Endodermal cell (in vitro differentiated cells): ENCODE measurements at regions not wholly inside any gene's neighbourhood (a gene's known extent, or its start where the extent isn't known, plus 50 kb on each side); places are given as distances from the start of the nearest gene placed in this dataset.

ENCODE experiments used
- DNase-seq: peaks from one replicate; pipeline ENCODE4 v3.0.0-alpha.2; 2017
- H3K27ac ChIP-seq: 2 replicates; pipeline ENCODE4 v1.5.1; 2013; ENCODE audit warnings: mild to moderate bottlenecking, low read depth, low read length, moderate library complexity
- H3K27me3 ChIP-seq: 2 replicates; pipeline ENCODE4 v1.6.1; 2013; ENCODE audit warnings: mild to moderate bottlenecking, low read length, moderate library complexity; ENCODE audit not compliant: insufficient read depth, control insufficient read depth, poor library complexity, severe bottlenecking
- H3K36me3 ChIP-seq: 2 replicates; pipeline ENCODE4 v1.7.0; 2013; ENCODE audit warnings: mild to moderate bottlenecking, low read length, moderate library complexity; ENCODE audit not compliant: control insufficient read depth, insufficient read depth
- H3K4me1 ChIP-seq: one replicate; pipeline ENCODE4 v1.7.0; 2013; ENCODE audit warnings: low read length; ENCODE audit not compliant: control insufficient read depth, insufficient read depth
- H3K4me3 ChIP-seq: 2 replicates; pipeline ENCODE4 v1.5.1; 2013; ENCODE audit warnings: mild to moderate bottlenecking, low read length, moderate library complexity
- H3K9ac ChIP-seq: 2 replicates; pipeline ENCODE4 v1.6.1; 2013; ENCODE audit warnings: mild to moderate bottlenecking, low read length, moderate library complexity; ENCODE audit not compliant: poor library complexity, severe bottlenecking; ENCODE audit errors: extremely low read depth
- H3K9me3 ChIP-seq: 2 replicates; pipeline ENCODE4 v1.6.1; 2013; ENCODE audit warnings: mild to moderate bottlenecking, low read length, moderate library complexity; ENCODE audit not compliant: control insufficient read depth
- H3K27ac Mint-ChIP-seq: 2 replicates; pipeline ENCODE4 v1.8.0; 2020; ENCODE audit warnings: mixed read lengths
- H3K27me3 Mint-ChIP-seq: 2 replicates; pipeline ENCODE4 v1.8.0; 2021; ENCODE audit warnings: mild to moderate bottlenecking, mixed read lengths; ENCODE audit not compliant: insufficient read depth
- H3K36me3 Mint-ChIP-seq: 2 replicates; pipeline ENCODE4 v1.8.0; 2020; ENCODE audit warnings: low read depth, mixed read lengths
- H3K4me1 Mint-ChIP-seq: 2 replicates; pipeline ENCODE4 v1.8.0; 2020; ENCODE audit warnings: mixed read lengths
- H3K4me3 Mint-ChIP-seq: 2 replicates; pipeline ENCODE4 v1.8.0; 2020; ENCODE audit warnings: mild to moderate bottlenecking, moderate library complexity, mixed read lengths
- H3K9me3 Mint-ChIP-seq: 2 replicates; pipeline ENCODE4 v1.8.0; 2020; ENCODE audit warnings: mild to moderate bottlenecking, mixed read lengths
- whole genome bisulfite sequencing, 2 experiments: methylation state at CpG; one replicate each; pipeline versions ENCODE4 v1.1.5 to v1.1.7; 2013; ENCODE audit warnings: missing lambda C conversion rate in 2 of 2, mixed read lengths in 1 of 2; ENCODE audit not compliant: insufficient coverage in 1 of 2, insufficient read length in 1 of 2; 5-methylcytosine and 5-hydroxymethylcytosine counted together
- TF ChIP-seq, protein P1 (sequence below): fragments of 200-600 bp; sonication (generic); conservative IDR thresholded peaks from 2 replicates; pipeline ENCODE4 v1.5.0; 2021; ENCODE audit warnings: antibody characterized with exemption, mild to moderate bottlenecking

DNA sequence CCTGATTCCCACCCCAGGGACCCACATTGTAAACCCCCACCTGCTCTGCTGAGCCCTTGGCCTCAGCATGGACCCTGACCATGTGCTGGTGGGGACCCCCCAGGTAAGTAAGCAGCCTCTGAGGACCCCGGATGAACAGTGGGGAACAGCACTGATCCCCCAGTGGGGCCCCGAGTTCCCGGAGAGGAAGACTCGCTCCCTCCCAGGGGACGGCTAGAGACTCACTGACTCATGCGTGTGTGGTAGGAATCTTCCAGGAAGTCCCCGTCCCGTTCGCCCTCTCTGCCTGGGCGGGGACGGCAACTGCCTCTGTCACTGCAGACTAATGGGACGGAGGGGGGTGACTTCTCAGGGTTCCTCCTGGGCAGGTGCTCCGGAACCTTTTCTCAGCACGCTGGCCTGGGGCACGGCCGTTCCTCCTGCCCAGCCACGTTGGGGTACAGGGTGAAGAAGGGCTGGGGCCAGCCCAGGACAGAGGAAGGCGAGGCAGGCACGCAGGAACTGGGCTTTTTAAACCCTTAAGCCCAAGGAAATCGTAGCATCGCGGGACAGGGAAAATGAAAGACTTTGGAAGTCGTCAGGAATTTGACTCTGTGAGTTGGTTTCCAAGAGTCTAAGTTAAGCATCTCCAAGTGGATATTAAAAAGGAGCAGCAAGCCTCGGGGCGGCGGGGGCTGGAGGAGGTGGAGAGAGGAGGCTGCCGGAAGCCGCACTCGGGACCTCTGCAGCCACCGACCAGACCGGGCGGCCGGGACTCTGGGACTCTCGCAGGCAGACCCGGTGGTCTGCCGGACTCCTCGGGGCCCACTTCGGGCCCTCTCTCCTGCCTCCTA, 178.7 kb downstream of the SEC14L1 start:
- TF ChIP-seq, protein P1, sequence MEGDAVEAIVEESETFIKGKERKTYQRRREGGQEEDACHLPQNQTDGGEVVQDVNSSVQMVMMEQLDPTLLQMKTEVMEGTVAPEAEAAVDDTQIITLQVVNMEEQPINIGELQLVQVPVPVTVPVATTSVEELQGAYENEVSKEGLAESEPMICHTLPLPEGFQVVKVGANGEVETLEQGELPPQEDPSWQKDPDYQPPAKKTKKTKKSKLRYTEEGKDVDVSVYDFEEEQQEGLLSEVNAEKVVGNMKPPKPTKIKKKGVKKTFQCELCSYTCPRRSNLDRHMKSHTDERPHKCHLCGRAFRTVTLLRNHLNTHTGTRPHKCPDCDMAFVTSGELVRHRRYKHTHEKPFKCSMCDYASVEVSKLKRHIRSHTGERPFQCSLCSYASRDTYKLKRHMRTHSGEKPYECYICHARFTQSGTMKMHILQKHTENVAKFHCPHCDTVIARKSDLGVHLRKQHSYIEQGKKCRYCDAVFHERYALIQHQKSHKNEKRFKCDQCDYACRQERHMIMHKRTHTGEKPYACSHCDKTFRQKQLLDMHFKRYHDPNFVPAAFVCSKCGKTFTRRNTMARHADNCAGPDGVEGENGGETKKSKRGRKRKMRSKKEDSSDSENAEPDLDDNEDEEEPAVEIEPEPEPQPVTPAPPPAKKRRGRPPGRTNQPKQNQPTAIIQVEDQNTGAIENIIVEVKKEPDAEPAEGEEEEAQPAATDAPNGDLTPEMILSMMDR, result no peak
- Mint-ChIP-seq H3K9me3 (no peaks in the 10 kb centered on the region), H3K4me1 (peaks cover 17% of the 10 kb centered on the region), H3K36me3 (peaks cover 1% of the 10 kb centered on the region), H3K27me3 (no peaks in the 10 kb centered on the region), H3K4me3 (no peak overlapping the region), H3K27ac (peak overlapping the region; percentile 30)
- H3K36me3 ChIP-seq, result no peaks in the 10 kb centered on the region
- no peaks in the 10 kb centered on the region for H3K27me3 ChIP-seq
- peak overlapping the region; percentile 36 for H3K27ac ChIP-seq
- H3K9me3 ChIP-seq, result no peaks in the 10 kb centered on the region
- H3K4me3 ChIP-seq, result no peak overlapping the region
- H3K4me1 ChIP-seq, result no peaks in the 10 kb centered on the region
- peak; percentile 86 for DNase-seq
- 59 to 75% methylated on average over 31 to 38 of the region's 38 CpGs for WGBS, 2 experiments
- H3K9ac ChIP-seq, result no peak overlapping the region

DNA sequence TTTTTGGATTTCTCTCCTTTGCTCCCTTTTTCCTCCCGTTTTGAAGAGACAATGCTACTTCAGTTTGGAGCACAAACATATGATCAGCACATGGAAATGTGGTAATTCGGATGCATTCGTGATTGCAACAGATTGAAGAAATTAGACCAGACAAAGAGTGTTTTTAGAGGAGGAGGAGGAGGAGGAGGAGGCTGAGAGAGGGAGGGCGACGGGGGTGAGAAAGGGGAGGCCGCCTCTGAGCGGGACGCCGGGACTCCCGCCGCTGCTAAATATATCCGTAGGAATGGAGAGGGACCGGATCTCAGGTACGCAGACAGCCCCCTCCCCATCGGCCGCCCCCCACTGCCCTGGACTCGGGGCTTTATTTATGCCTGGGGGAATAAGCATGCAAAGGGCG, 179.3 kb downstream of the SEC14L1 start:
- Histone ChIP-seq H3K9ac (no peak overlapping the region), H3K4me3 (no peak overlapping the region), H3K27ac (peak overlapping the region; percentile 36), H3K4me1 (no peaks in the 10 kb centered on the region), H3K27me3 (no peaks in the 10 kb centered on the region), H3K36me3 (no peaks in the 10 kb centered on the region), H3K9me3 (no peaks in the 10 kb centered on the region)
- Mint-ChIP-seq H3K4me3 (no peak overlapping the region), H3K9me3 (no peaks in the 10 kb centered on the region), H3K4me1 (peaks cover 17% of the 10 kb centered on the region), H3K27me3 (no peaks in the 10 kb centered on the region), H3K36me3 (peaks cover 1% of the 10 kb centered on the region), H3K27ac (no peak overlapping the region)
- TF ChIP-seq, protein P1, result no peak
- WGBS, 2 experiments, result 65 to 85% methylated on average over 18 of the region's 18 CpGs
- DNase-seq, result peak; percentile 45

DNA sequence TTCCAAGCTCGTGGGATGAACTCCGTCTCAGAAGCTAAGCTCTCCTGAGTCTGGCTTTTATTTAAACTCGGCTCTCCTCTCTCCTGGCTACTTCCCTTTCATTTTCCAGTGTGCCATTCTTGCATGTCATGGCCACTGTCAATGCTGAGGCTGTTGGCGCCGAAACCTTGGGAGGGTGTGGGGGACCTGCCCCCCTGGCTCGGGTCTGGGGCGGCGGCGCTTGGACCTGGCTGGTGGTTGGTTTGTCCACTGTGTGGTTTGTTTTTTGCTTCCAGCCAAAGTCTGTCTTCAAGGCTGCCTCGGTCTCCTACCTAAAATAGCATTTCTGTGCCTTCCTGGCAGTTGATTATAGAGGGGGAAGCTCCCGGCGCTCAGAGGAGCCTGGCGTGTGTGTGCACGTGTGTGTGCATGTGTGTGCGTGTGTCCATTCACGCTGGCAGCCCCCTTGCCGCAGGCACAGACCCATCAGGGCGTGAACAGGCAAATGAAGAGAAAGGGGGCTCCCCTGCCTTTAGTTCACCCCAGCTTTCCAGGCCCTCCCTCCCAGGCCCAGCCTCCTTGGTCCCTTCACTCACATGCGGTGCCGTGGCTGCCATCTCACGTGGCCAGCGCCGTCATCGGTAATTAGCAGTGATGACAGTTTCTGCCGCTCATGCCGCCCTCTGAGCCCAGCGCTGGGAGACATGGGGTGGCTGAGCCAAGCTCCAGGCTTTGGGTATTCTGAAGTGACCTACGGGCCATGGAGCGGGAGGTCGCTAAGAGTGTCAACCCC, 179.9 kb downstream of the SEC14L1 start:
- whole genome bisulfite sequencing, 2 experiments, result 93 to 94% methylated on average over 18 to 30 of the region's 30 CpGs
- no peak overlapping the region for H3K4me3 ChIP-seq
- H3K9me3 ChIP-seq, result no peaks in the 10 kb centered on the region
- no peaks in the 10 kb centered on the region for H3K36me3 ChIP-seq
- H3K4me1 Mint-ChIP-seq, result peaks cover 15% of the 10 kb centered on the region
- H3K4me1 ChIP-seq, result no peaks in the 10 kb centered on the region
- H3K9me3 Mint-ChIP-seq, result no peaks in the 10 kb centered on the region
- peak; percentile 45 for DNase-seq
- no peaks in the 10 kb centered on the region for H3K27me3 Mint-ChIP-seq
- H3K27ac ChIP-seq, result no peak overlapping the region
- H3K9ac ChIP-seq, result no peak overlapping the region
- peaks cover 1% of the 10 kb centered on the region for H3K36me3 Mint-ChIP-seq
- no peaks in the 10 kb centered on the region for H3K27me3 ChIP-seq
- H3K4me3 Mint-ChIP-seq, result no peak overlapping the region
- no peak overlapping the region for H3K27ac Mint-ChIP-seq
- TF ChIP-seq, protein P1, result no peak
